Calu3 (cell line): ENCODE measurements at regions not wholly inside any gene's neighbourhood (a gene's known extent, or its start where the extent isn't known, plus 50 kb on each side); places are given as distances from the start of the nearest gene placed in this dataset.

Source experiments
- BruUV-seq: library from RNA; stranded (reverse); fragments of 400-500 nt; replicated peaks from 2 replicates; lab custom pipeline; 2021; lab: Mats Ljungman, UMichigan
- CTCF ChIA-PET: fragments of 300-600 bp; sonication (Branson Sonifier 250); formaldehyde crosslinking; loops from one replicate; lab custom pipeline; 2022; ENCODE audit warnings: antibody characterized with exemption; lab: Charles Lee
- DNase-seq: peaks from one replicate; pipeline ENCODE4 v3.0.0; 2022
- H3K27ac Mint-ChIP-seq: one replicate; pipeline ENCODE4 v1.8.0; 2022; ENCODE audit warnings: mixed read lengths; ENCODE audit not compliant: unreplicated experiment
- H3K27me3 Mint-ChIP-seq: one replicate; pipeline ENCODE4 v1.8.0; 2022; ENCODE audit warnings: mixed read lengths; ENCODE audit not compliant: unreplicated experiment
- H3K36me3 Mint-ChIP-seq: one replicate; pipeline ENCODE4 v1.8.0; 2022; ENCODE audit warnings: mild to moderate bottlenecking, moderate library complexity, mixed read lengths; ENCODE audit not compliant: insufficient read depth, unreplicated experiment
- H3K4me1 Mint-ChIP-seq: one replicate; pipeline ENCODE4 v1.8.0; 2022; ENCODE audit warnings: mild to moderate bottlenecking, low read depth, mixed read lengths; ENCODE audit not compliant: unreplicated experiment
- H3K4me3 Mint-ChIP-seq: one replicate; pipeline ENCODE4 v1.8.0; 2022; ENCODE audit warnings: mild to moderate bottlenecking, low read depth, moderate library complexity, mixed read lengths; ENCODE audit not compliant: unreplicated experiment
- H3K9me3 Mint-ChIP-seq: one replicate; pipeline ENCODE4 v1.8.0; 2022; ENCODE audit warnings: low read depth, mixed read lengths; ENCODE audit not compliant: unreplicated experiment
- intact Hi-C: fragments of 100-400 bp; cut with micrococcal nuclease; formaldehyde crosslinking; loops from one replicate; pipeline ENCODE4 v1.10.0; 2022; ENCODE audit not compliant: unreplicated experiment
- TF ChIP-seq, protein P1 (sequence below): fragments of 200-600 bp; IDR thresholded peaks from one replicate; pipeline ENCODE4 v1.8.0; 2022; ENCODE audit warnings: antibody characterized with exemption; ENCODE audit not compliant: unreplicated experiment

DNA sequence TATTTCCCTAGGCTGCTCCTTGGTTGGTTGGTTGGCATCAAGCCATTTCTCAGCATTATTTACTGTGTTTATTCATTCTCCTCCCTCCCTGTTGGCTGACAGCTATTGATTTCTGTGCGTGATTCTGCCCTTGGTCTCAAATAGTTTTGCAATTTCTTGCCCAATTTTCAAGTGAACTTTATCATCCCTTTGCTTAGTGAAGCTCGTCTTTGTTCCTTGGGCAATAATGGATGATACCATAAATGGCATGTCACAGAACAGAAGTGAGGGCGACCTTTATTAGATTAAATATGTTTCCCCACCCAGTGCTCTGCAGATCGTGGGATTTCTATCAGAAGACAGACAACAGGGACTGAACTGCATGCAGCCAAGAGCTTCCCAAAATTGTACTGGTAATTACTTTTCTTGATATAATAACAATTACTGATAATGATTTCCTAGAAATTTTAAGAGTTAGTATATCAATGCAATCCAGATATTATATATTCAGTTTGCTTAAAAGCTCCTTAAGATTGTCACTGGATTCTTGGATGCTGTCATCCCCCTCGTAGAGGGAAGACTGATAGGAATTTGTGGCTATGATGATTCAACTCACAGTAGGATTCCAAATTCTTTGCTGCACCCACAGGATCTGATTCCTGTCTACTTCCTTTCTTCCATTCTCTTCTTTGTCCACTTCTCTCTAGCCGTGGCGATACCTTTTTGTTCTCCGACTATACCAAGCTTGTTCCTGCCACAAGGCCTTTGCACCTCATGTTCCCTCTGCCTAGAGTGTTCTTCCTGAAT is 122.1 kb upstream of the KAZN start:
- TF ChIP-seq, protein P1, sequence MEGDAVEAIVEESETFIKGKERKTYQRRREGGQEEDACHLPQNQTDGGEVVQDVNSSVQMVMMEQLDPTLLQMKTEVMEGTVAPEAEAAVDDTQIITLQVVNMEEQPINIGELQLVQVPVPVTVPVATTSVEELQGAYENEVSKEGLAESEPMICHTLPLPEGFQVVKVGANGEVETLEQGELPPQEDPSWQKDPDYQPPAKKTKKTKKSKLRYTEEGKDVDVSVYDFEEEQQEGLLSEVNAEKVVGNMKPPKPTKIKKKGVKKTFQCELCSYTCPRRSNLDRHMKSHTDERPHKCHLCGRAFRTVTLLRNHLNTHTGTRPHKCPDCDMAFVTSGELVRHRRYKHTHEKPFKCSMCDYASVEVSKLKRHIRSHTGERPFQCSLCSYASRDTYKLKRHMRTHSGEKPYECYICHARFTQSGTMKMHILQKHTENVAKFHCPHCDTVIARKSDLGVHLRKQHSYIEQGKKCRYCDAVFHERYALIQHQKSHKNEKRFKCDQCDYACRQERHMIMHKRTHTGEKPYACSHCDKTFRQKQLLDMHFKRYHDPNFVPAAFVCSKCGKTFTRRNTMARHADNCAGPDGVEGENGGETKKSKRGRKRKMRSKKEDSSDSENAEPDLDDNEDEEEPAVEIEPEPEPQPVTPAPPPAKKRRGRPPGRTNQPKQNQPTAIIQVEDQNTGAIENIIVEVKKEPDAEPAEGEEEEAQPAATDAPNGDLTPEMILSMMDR = no peak
- Mint-ChIP-seq H3K4me1 (no peaks in the 10 kb centered on the region), H3K36me3 (no peaks in the 10 kb centered on the region), H3K27ac (no peak overlapping the region), H3K9me3 (peaks cover 13% of the 10 kb centered on the region), H3K4me3 (no peak overlapping the region), H3K27me3 (no peaks in the 10 kb centered on the region)
- CTCF ChIA-PET = no interaction called here
- BruUV-seq = no TSS peak
- DNase-seq = no peak
- intact Hi-C loops = no loop called here

DNA sequence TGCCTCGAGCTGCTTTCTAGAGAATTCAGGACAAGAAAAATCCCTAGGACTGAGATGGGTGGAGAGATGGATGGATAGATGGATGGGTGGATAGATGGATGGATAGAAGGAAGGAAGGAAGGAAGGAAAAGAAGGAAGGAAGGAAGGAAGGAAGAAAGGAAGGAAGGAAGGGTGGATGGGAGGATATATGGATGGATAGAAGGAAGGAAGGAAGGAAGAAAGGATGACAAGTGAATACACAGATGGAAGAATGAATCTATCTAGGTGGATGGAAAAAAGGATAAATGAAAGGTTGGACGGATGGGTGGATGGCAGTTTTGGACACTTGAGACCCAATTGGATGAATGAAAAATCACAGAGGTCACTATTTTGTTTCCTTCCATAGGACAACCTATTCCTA is 120.4 kb upstream of the KAZN start:
- Mint-ChIP-seq H3K27me3 (no peaks in the 10 kb centered on the region), H3K9me3 (peaks cover 15% of the 10 kb centered on the region), H3K27ac (no peak overlapping the region), H3K4me3 (no peak overlapping the region), H3K36me3 (no peaks in the 10 kb centered on the region), H3K4me1 (no peaks in the 10 kb centered on the region)
- BruUV-seq = no TSS peak
- no peak for DNase-seq
- intact Hi-C loops = no loop called here
- CTCF ChIA-PET = no interaction called here
- TF ChIP-seq, protein P1 = no peak

DNA sequence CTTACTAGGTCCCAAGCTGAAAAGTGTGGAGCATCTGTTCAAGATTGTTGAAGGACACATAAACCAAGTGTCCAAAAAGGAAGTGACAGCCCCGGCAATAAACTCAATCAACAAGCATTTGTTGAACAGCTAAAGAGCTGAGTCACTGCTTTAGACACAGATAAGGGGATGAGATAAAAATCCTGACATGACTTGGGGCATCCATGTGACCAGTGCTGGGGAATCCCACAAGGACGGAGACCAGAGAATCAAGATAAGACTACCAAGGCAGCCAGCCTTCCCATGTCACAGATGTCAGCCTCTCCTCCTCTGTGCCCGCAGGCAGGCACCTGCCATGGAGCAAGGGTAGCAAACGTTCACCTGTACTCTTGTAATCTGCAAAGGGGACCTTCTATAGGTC is 118.6 kb upstream of the KAZN start:
- peaks cover 4% of the 10 kb centered on the region for H3K9me3 Mint-ChIP-seq
- CTCF ChIA-PET = no interaction called here
- H3K4me3 Mint-ChIP-seq = no peak overlapping the region
- no peaks in the 10 kb centered on the region for H3K4me1 Mint-ChIP-seq
- no peaks in the 10 kb centered on the region for H3K27me3 Mint-ChIP-seq
- H3K27ac Mint-ChIP-seq = no peak overlapping the region
- intact Hi-C loops = no loop called here
- no TSS peak for BruUV-seq
- DNase-seq = no peak
- TF ChIP-seq, protein P1 = no peak
- no peaks in the 10 kb centered on the region for H3K36me3 Mint-ChIP-seq

DNA sequence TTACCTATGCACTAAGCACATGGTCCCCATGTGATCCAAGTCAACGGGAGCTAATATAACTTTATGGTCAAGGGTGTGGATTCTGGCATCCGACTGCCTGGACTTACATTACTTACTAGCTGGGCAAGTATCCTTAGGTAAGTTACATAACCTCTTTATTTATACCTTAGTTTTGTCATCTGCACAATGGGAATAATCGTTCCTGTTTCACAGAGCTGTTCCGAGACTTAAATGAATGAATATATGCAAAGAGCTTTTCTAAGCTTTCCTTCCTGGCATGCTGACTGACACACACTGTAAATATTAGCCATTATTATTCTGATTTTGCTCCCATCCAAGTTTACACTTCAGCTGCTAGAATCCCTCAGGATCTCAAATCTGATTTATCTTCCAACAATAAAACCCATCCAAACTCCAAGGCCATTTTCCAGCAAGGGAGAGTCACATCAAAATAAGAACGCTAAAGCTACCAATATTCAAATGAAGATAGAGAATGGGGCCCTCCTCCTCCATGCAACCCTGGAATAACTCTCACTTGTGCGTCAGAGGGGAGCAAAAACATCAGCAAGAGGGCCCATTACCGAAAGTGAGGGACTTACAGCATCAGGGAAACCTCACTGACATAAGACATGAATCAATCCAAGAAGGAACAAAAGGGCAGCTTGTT is 115.6 kb upstream of the KAZN start:
- intact Hi-C loops = no loop called here
- CTCF ChIA-PET = no interaction called here
- TF ChIP-seq, protein P1 = no peak
- no peak overlapping the region for H3K4me3 Mint-ChIP-seq
- no peaks in the 10 kb centered on the region for H3K27me3 Mint-ChIP-seq
- no peaks in the 10 kb centered on the region for H3K4me1 Mint-ChIP-seq
- no TSS peak for BruUV-seq
- DNase-seq = no peak
- peaks cover 6% of the 10 kb centered on the region for H3K9me3 Mint-ChIP-seq
- H3K27ac Mint-ChIP-seq = no peak overlapping the region
- no peaks in the 10 kb centered on the region for H3K36me3 Mint-ChIP-seq
